ENCODE measurements at regions not wholly inside any gene's neighbourhood (a gene's known extent, or its start where the extent isn't known, plus 50 kb on each side); places are given as distances from the start of the nearest gene placed in this dataset.

- DNase-seq (ENCODE audit: low read depth) = no peak
- no peak overlapping the region for H3K4me3 ChIP-seq (ENCODE audit: low read depth, low read length)
- in situ Hi-C loops (cut with HindIII; ENCODE audit: low sequenced_read_pairs) = no loop called here
- TF ChIP-seq, protein P1, sequence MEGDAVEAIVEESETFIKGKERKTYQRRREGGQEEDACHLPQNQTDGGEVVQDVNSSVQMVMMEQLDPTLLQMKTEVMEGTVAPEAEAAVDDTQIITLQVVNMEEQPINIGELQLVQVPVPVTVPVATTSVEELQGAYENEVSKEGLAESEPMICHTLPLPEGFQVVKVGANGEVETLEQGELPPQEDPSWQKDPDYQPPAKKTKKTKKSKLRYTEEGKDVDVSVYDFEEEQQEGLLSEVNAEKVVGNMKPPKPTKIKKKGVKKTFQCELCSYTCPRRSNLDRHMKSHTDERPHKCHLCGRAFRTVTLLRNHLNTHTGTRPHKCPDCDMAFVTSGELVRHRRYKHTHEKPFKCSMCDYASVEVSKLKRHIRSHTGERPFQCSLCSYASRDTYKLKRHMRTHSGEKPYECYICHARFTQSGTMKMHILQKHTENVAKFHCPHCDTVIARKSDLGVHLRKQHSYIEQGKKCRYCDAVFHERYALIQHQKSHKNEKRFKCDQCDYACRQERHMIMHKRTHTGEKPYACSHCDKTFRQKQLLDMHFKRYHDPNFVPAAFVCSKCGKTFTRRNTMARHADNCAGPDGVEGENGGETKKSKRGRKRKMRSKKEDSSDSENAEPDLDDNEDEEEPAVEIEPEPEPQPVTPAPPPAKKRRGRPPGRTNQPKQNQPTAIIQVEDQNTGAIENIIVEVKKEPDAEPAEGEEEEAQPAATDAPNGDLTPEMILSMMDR (IDR thresholded peaks at IDR 0.05; ENCODE audit: low read depth, low read length, missing control alignments) = no peak
Measured at GRCh38 chr4:134401798-134402197, 200.2 kb upstream of the PABPC4L start.

- no peak overlapping the region for H3K4me3 ChIP-seq (ENCODE audit: low read depth, low read length)
- DNase-seq (ENCODE audit: low read depth) = no peak
- in situ Hi-C loops (cut with HindIII; ENCODE audit: low sequenced_read_pairs) = no loop called here
- TF ChIP-seq, protein P1 (IDR thresholded peaks at IDR 0.05; ENCODE audit: low read depth, low read length, missing control alignments) = no peak
Measured at GRCh38 chr4:134393592-134393991, 192.0 kb upstream of the PABPC4L start.

DNA sequence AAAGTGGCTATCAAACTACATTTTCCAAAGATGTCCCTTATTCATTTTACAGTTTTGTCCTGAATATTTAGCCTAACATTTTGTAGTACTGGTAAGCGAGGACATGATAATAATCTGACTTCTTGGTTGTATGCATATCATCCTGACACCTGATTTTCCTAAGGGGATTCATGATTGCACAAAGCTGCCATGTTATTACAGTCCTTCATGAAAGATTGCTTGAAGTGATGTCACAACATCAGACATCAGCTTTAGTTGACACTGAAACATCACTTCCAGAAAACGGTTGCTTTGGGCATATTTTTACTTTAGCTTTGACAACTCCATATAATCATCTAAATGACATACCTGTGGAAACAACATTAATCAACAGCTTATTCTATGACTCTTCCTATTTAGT lies 188.7 kb upstream of the PABPC4L start:
- DNase-seq (ENCODE audit: low read depth) = no peak
- no peak overlapping the region for H3K4me3 ChIP-seq (ENCODE audit: low read depth, low read length)
- TF ChIP-seq, protein P1 (IDR thresholded peaks at IDR 0.05; ENCODE audit: low read depth, low read length, missing control alignments) = no peak
- in situ Hi-C loops (cut with HindIII; ENCODE audit: low sequenced_read_pairs) = no loop called here

GRCh38 chr4:134388351-134388750 lies 186.8 kb upstream of the PABPC4L start:
- no peak for DNase-seq (ENCODE audit: low read depth)
- in situ Hi-C loops (cut with HindIII; ENCODE audit: low sequenced_read_pairs) = no loop called here
- TF ChIP-seq, protein P1 (IDR thresholded peaks at IDR 0.05; ENCODE audit: low read depth, low read length, missing control alignments) = no peak
- no peak overlapping the region for H3K4me3 ChIP-seq (ENCODE audit: low read depth, low read length)

DNA sequence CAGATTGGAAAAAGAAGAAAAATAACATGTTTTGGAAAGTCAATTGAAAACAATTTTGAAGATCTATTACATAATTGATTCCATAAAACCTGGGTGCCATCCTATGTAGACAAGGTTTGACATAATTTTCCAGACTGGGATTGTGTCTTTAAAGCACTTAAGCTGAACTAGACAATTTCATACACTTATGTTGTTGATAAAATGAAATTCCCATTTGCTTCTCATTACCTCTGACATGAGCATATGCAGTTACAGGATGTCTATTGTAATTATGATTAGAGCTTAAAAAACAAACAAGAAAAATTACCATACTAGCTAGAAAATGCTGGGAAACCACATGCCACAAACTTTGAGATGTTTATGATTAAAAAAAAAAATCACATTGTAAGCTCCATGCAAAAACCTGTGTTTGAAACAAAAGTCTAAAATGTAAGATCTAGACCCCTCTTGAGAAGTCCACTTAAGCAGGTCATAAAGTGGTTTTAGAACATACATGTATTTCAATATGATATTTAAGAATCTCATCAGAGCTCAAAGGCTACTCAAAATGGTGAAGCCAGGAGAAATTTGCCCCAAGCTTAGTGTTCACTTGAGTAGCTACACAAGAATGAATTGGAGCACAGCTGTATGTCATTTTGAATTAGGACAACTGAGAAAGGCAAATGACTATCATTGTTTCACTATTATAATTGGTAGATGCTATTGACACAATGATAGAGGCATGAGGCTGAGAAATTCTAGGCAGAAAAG lies 181.1 kb upstream of the PABPC4L start:
- in situ Hi-C loops (cut with HindIII; ENCODE audit: low sequenced_read_pairs) = no loop called here
- TF ChIP-seq, protein P1 (IDR thresholded peaks at IDR 0.05; ENCODE audit: low read depth, low read length, missing control alignments) = no peak
- no peak overlapping the region for H3K4me3 ChIP-seq (ENCODE audit: low read depth, low read length)
- no peak for DNase-seq (ENCODE audit: low read depth)

DNA sequence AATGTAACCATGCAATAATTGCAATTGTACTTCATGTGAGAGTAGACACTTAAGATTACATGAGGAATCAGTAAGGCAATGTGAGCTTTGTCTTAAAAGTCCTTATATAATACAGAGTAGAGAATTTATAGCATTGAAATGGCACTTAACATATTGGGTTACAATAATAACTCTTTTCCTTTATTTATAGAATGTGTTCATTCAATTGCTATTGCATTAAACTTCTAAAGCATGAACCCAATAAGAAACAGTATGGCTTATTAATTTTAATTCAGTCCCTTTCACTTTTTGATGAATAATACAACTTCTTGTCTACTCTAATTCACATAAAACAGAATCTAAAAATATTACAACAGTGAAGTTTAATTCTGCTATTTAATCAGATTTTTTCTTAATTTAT lies 174.2 kb upstream of the PABPC4L start:
- TF ChIP-seq, protein P1 (IDR thresholded peaks at IDR 0.05; ENCODE audit: low read depth, low read length, missing control alignments) = no peak
- no peak for DNase-seq (ENCODE audit: low read depth)
- no peak overlapping the region for H3K4me3 ChIP-seq (ENCODE audit: low read depth, low read length)
- in situ Hi-C loops (cut with HindIII; ENCODE audit: low sequenced_read_pairs) = no loop called here
